Fibroblast of lung (primary cell): ENCODE measurements at regions not wholly inside any gene's neighbourhood (a gene's known extent, or its start where the extent isn't known, plus 50 kb on each side); places are given as distances from the start of the nearest gene placed in this dataset.

Experiments
- CTCF ChIP-seq, 2 donors: IDR thresholded peaks in 1 of 2; conservative IDR thresholded peaks in 1 of 2; 1 replicate in 1 of 2; 2 replicates in 1 of 2; pipeline ENCODE4 v1.5.1; 2011 to 2012; ENCODE audit warnings: low read length in 2 of 2, control low read depth in 1 of 2, inconsistent platforms in 1 of 2, low read depth in 1 of 2, mild to moderate bottlenecking in 1 of 2
- EZH2 ChIP-seq: IDR thresholded peaks from 2 replicates; pipeline ENCODE4 v1.5.1; 2012; ENCODE audit warnings: low read length, control low read depth, mild to moderate bottlenecking; ENCODE audit errors: missing control alignments

GRCh38 chr12:131347732-131348131 is 363.2 kb upstream of the SFSWAP start:
- no peak for TF ChIP-seq CTCF (conservative IDR thresholded peaks at IDR 0.05 in 1 of 2, IDR thresholded peaks at IDR 0.05 in 1 of 2; ENCODE audit: low read depth in 1 of 2, low read length in 2 of 2)
- no peak for TF ChIP-seq EZH2
